Stimulated activated CD4-positive, alpha-beta T cell treated with anti-CD3 and anti-CD28 coated beads, Interleukin-1b, Interleukin-23, amount 100 ng/mL, for 1 hour (primary cell): ENCODE measurements at regions not wholly inside any gene's neighbourhood (a gene's known extent, or its start where the extent isn't known, plus 50 kb on each side); places are given as distances from the start of the nearest gene placed in this dataset.

Experiments
- DNase-seq, 2 donors: peaks; one replicate each; pipeline ENCODE4 v3.0.0-alpha.2; 2020; ENCODE audit warnings: low read depth in 2 of 2

DNA sequence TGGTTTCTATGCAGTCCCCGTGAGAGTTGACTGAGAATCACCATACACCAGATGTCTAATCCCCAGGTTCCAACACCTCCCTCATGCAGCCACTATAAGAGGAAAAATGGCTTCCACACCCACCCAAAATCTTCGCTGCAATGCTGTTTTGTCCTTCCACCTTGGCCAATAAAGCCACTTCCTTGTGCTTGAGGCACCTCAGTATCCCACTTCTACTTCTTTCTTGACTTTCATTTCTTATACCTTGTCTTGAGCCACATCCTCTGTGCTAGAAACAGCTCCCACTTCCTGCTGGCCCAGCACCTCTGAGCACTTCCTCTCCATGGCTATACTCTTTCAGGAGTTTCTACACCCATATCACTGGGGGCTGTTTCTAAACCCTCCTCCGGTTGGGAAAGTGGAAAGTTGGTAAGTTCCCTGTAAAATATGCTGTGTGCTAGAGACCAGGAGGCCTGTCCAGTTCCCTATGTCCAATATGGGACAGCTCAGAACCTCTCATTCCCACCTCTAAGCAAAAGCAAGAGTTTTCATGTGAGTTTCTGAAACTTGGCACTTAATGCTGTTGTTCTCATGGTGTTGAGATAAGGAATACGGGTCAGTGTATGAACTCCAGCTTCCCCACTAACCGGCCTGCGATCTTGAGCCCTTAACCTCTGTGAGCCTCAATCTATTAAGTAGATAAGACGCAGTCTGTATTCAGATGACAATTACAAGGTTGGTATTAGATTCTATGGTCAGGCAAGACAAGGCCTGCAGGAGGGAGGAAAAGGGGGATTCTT, 209.1 kb upstream of the ID2 start:
- DNase-seq = no peak

DNA sequence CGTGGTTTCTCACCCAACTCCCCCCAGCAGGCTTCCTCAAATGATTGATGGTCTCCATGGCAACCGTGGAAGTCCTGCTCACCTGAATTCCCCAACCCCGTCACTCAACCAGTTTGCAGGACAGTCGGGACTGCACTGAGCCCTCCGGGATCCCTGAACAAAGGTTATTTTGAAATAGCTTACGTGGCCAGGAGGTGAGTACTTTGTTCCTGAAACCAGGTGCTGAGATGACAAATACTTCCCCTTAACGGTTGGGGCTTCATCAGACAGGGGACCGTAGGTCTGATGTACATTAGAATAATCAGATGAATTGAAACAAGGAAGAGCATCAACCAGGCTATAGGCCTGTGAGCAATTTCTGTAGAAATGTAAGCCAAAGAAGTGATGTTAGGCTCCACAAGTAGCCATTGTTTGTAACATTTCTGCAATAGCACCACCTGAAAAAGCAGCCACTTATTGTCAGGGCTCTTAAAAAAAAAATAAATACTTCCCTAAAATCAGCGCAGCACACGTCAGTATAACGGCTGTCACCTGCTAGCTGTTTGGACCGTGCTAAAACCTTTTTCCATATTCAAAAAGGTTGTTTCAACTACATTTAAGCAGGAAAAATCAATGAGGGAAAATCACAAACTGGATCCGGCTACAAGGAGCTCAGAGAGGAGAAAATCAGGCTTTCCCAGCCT, 206.4 kb upstream of the ID2 start:
- no peak for DNase-seq

DNA sequence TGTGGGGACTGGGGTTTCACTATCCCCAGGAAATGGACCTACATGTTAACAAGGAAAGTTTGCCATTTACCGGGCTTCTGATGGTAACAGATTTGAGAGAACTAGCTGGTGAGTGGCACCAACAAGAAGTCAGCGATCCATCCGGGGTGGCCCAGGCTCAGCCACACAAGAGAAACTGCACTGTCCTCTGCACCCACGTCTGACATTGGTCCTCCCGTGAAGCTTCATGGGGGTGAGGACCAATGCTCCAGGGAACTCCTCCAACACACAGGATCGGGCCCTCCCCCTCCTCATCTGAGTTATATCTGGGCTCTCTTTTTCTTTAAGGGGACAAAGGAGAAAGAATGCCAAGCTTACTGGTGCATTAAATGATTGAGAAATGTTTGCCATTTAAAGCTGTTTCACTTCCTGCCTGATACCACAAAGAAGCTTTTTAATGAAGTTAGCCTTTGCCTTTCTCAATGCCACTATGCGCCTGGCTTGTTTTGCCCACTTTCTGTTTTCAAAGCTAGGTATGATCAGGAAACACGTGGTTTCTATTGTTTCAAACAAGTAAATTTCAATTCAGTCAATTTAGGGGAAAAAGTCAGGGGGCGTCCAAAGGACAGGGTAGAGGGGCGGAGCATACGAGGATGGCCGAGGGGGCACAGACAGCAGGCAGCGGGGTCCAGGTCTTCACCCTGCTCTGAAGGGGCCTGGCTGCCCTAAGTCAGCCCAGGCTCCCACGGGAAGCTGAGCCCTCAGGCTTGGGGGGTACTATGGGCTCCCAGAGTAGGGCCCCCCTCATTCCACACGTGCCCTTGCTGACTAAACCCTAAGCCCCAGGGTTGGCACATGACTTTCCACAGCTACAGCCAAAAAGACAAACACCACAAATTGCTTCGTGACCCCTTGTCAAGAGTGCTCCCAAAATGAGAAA, 204.0 kb upstream of the ID2 start:
- DNase-seq = no peak

DNA sequence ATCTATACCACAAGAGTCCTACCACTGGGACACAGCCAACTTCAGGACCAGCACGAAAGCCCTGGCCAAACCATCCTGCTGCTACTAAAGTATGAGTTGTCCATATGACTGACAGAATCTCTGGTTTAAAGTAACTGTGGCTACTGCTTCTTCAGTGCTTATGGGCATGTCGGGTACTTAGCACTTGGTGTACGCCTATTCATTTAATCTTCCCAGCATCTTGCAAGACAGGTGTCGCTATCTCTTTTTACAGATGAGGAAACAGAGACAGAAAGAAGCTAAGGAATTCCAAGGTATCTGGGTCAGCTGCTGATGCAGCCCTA, 203.4 kb upstream of the ID2 start:
- no peak for DNase-seq

GRCh38 chr2:8479298-8479697, 202.6 kb upstream of the ID2 start:
- no peak for DNase-seq

- DNase-seq = no peak
These were observed 200.9 kb upstream of the ID2 start for GRCh38 chr2:8480915-8481314.

DNA sequence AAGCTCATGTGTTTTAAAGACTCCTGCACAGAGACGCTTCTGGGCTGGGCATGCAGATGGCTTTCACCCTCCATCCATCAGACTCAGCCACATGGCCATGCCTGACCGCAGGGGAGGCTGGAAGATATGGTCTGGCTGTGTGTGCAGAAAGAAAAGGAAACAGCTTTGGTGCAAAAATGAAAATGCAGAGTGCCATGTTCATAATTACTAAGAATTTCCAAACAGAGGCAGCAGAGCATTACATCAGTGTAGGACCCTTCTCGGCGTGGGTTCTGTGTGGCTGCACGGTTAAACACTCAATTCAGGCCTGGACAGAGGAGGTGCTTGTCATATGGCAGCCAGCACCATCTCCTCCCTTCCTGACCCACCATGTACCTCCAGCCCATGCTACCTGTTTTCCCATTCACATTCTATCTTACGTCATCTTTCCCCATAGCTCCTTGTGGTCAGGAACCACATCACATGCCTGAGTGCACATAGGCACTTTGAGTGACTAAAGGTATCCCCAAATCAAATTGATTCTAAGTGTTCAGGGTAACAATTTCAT, 200.3 kb upstream of the ID2 start:
- no peak for DNase-seq

DNA sequence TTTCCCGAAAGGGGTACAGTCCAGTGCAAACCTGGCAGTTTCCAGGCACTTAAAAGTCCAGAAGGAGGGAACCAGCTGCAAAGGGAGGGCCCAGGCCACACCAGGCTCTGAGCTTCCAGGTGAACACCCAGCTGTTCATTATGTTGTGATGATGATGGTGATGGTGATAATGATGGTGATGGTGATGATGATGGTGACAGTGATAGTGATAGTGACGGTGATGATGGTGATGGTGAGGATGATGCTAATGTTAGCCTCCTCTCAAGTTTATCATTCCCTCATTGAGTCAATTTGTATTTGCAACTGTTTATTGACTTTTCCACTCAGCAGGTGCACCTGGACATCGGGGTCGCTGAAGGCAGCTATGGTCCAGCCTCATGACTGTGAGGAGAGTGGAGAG, 199.4 kb upstream of the ID2 start:
- DNase-seq = no peak

GRCh38 chr2:8484502-8485283, 197.2 kb upstream of the ID2 start:
- no peak for DNase-seq

GRCh38 chr2:8485736-8486135, 196.1 kb upstream of the ID2 start:
- DNase-seq = no peak

- no peak for DNase-seq
These were observed 195.7 kb upstream of the ID2 start for GRCh38 chr2:8486141-8486540.

DNA sequence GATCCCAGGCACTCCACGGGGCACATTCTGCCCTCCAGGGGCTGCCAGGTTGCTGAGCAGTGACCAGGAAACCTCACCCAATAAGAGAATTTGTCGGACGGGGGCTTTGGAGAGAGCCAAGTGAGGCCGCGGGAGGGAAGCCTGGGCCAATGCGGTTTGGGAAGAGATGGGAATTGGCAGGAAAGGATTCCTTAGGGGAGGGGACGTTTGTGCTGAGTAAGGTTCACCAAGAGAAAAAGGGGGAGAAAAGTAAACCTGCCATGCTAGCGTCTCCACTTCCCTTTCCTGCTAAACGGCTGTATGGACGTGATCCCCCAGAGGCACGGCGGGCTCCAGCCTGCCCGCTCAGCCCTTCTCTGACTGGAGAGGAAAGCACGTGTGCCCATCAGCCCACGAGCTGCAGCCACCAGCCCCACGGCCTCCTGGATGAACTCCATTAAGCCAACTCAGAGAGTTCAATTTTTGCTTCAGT, 194.4 kb upstream of the ID2 start:
- DNase-seq = no peak

GRCh38 chr2:8488001-8488738, 193.7 kb upstream of the ID2 start:
- DNase-seq = peak; percentile 26 to 34

DNA sequence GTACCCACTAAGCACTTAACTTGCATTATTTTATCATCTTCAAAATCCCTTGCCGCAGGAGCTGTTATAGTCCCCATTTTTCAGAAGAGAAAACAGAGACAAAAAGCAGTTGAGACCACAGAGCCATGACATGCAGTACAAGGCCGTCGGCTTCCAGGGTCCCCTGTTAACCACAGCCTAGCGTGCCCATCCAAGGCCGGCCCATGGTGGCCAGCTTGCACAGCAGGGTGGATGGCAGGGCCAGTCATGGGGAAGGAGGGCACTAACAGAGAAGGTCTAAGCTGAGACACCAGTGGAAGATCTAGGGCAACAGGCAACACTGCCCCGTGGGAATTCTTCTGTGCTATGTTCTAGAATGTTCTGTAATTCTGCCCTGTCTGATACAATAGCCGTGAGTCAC, 192.6 kb upstream of the ID2 start:
- DNase-seq = no peak

DNA sequence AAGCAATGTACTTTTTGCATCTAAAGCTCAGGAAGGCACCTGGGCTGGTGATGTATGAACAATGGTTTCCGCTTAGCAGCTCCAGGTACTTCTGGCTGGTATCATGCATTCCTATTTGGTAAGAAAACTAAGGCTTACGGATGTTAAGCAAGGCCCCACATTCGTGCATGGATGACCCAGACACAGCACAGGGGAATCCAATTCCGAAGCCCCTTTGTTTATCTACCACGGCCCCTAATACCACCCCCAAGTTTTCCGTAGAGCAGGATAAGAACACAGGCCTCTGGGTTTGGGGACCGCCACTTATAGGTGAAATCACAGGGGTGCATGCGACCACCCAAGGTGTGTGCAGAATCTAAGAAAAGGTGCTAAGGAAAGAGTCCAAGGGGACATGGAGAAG, 192.1 kb upstream of the ID2 start:
- DNase-seq = no peak

DNA sequence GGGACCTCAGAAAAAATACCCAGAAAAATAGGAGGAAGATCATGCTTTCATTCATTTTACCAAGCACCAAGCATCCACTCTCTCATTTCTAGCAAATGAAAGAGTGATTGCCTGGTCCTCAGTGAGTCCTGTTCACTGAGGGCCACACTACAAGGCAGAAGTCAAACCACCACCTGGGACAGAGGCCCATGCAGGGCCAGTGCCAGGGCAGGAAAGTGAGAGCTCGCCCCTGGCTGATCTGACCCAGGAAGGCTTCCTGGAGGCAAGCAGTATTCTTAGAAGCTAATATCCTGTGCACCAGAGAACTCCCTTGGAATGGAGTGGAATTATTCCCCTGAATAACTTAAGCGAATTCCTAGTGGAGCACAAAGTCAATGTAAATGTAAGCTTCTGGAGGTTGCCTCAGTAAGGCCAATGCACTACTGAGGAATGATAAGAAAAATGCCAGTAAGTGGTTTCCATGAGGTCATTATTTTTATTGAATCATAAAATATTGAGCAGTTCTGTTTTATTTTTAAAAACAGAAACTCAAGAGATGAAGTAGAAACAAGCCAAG, 191.6 kb upstream of the ID2 start:
- no peak for DNase-seq

- no peak for DNase-seq
These were observed 190.4 kb upstream of the ID2 start for GRCh38 chr2:8491296-8492027.

- no peak for DNase-seq
These were observed 187.7 kb upstream of the ID2 start for GRCh38 chr2:8494151-8494550.

DNA sequence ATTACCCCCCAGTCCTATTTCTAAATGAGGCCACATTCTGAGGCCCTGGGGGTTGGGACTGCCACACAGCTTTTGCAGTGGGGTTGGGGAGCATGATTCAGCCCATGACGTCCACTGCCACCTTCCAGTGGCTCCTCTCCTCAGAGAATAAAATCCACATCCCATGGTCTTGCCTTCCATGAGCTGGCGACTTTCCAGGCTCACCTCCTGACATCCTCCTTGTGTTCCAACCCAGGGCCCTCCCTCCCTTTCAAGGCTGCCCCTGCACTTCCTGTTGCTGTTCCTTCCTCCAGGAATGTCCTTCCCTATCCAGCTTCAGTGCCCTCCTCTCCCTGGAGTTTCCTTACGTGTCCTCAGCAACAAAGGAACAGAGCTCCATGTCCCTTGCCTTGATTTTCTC, 187.3 kb upstream of the ID2 start:
- no peak for DNase-seq
